ENCODE measurements at regions not wholly inside any gene's neighbourhood (a gene's known extent, or its start where the extent isn't known, plus 50 kb on each side); places are given as distances from the start of the nearest gene placed in this dataset.

GRCh38 chr2:145199042-145199441 lies 679.1 kb upstream of the ZEB2 start:
- no peak for ATAC-seq
- H3K4me3 ChIP-seq (replicated peaks in 1 of 2; ENCODE audit: low read depth in 1 of 2, low read length in 2 of 2): no peak overlapping the region
- no peak for DNase-seq (ENCODE audit: low read depth, low spot score)
- no peak overlapping the region for H3K9ac ChIP-seq (ENCODE audit: low read length)
- TF ChIP-seq TCF7L2 (IDR thresholded peaks at IDR 0.05; ENCODE audit: borderline replicate concordance, extremely low read depth, insufficient read depth, insufficient read length): no peak
- no peak for TF ChIP-seq EGR1 (IDR thresholded peaks at IDR 0.05; ENCODE audit: low read depth)
- no peak for TF ChIP-seq ZNF274 (IDR thresholded peaks at IDR 0.05; ENCODE audit: low read depth, low read length)
- no peak for TF ChIP-seq SRF (IDR thresholded peaks at IDR 0.05; ENCODE audit: low read depth)
- TF ChIP-seq CEBPB (IDR thresholded peaks at IDR 0.05; ENCODE audit: low read depth): no peak
- TF ChIP-seq RAD21 (IDR thresholded peaks at IDR 0.05; ENCODE audit: low read depth): no peak
- no peak for TF ChIP-seq CTCF (IDR thresholded peaks at IDR 0.05 in 2 of 3, conservative IDR thresholded peaks at IDR 0.05 in 1 of 3; ENCODE audit: borderline replicate concordance in 1 of 3, insufficient read depth in 1 of 3, low read depth in 2 of 3, low read length in 2 of 3)
- TF ChIP-seq SP1 (IDR thresholded peaks at IDR 0.05; ENCODE audit: low read depth): no peak
- TF ChIP-seq JUND (IDR thresholded peaks at IDR 0.05): no peak
- no peak for TF ChIP-seq ZFX (IDR thresholded peaks at IDR 0.05)
- TF ChIP-seq FOSL1 (IDR thresholded peaks at IDR 0.05; ENCODE audit: low read depth): no peak
- TF ChIP-seq ZBTB33 (IDR thresholded peaks at IDR 0.05; ENCODE audit: extremely low read depth, insufficient replicate concordance, low read length): no peak
- TF ChIP-seq REST (IDR thresholded peaks at IDR 0.05; ENCODE audit: low read depth): no peak
- no peak for TF ChIP-seq YY1 (IDR thresholded peaks at IDR 0.05; ENCODE audit: extremely low read depth, insufficient replicate concordance, low read depth, low read length)
- TF ChIP-seq POLR2A (IDR thresholded peaks at IDR 0.05; ENCODE audit: borderline replicate concordance, extremely low read depth, insufficient read depth, insufficient read length): no peak
- no peak for TF ChIP-seq EZH2 (IDR thresholded peaks at IDR 0.05)
- TF ChIP-seq CBX3 (IDR thresholded peaks at IDR 0.05; ENCODE audit: low read depth): no peak
- no peak for TF ChIP-seq MAX (IDR thresholded peaks at IDR 0.05)
- TF ChIP-seq ATF3 (IDR thresholded peaks at IDR 0.05): no peak
- no peak for TF ChIP-seq SIN3A (IDR thresholded peaks at IDR 0.05; ENCODE audit: low read depth)
- H3K4me2 ChIP-seq (ENCODE audit: low read length): no peak overlapping the region
- no peaks in the 10 kb centered on the region for H3K27me3 ChIP-seq (ENCODE audit: insufficient read depth, low read length)
- H2AFZ ChIP-seq (ENCODE audit: low read depth, low read length, poor library complexity, severe bottlenecking): no peak overlapping the region
- no peaks in the 10 kb centered on the region for H4K20me1 ChIP-seq (ENCODE audit: insufficient read depth)
- intact Hi-C loops (cut with micrococcal nuclease): no loop called here
- H3K9me2 ChIP-seq (ENCODE audit: insufficient read depth): no peaks in the 10 kb centered on the region
- no peaks in the 10 kb centered on the region for H3K4me1 ChIP-seq (ENCODE audit: control insufficient read depth in 1 of 2, insufficient read depth in 2 of 2, low read length in 2 of 2)
- ChIA-PET CTCF (no interaction called here), POLR2A (no interaction called here), RAD21 (ENCODE audit: low non-redundant PET in 1 of 2, low total read pairs in 2 of 2, uncharacterized antibody in 2 of 2, unreplicated experiment in 2 of 2) (no interaction called here)
- no peaks in the 10 kb centered on the region for H3K79me2 ChIP-seq (ENCODE audit: insufficient read depth, low read length)
- H3K9me3 ChIP-seq (ENCODE audit: control insufficient read depth in 1 of 2, insufficient read depth in 1 of 2, low read depth in 1 of 2, low read length in 2 of 2): no peaks in the 10 kb centered on the region
- BruUV-seq (replicated peaks): no TSS peak
- H3K36me3 ChIP-seq (ENCODE audit: control insufficient read depth in 1 of 2, insufficient read depth in 2 of 2, low read length in 2 of 2): no peaks in the 10 kb centered on the region
- no peak overlapping the region for H3K27ac ChIP-seq (ENCODE audit: low read depth, low read length)
